A549 (cell line): ENCODE measurements at regions not wholly inside any gene's neighbourhood (a gene's known extent, or its start where the extent isn't known, plus 50 kb on each side); places are given as distances from the start of the nearest gene placed in this dataset.

Source experiments
- ATAC-seq, 2 experiments: fragments of 200-7000 bp in 1 of 2; fragments of >200 bp in 1 of 2; cut with Nextera tagmentation in 1 of 2; cut with Tn5 transposase in 1 of 2; 3 replicates each; pipeline versions ENCODE4 v1.8.0 to v1.9.1; 2018 to 2020; ENCODE audit warnings: mild to moderate bottlenecking in 1 of 2, moderate library complexity in 1 of 2
- CTCF ChIA-PET: fragments of 300-600 bp; sonication (Branson Sonifier 250); formaldehyde crosslinking; extraction: SDS; loops from one replicate; lab custom pipeline; 2021; ENCODE audit warnings: antibody characterized with exemption, inconsistent platforms; lab: Yijun Ruan, JAX
- POLR2A ChIA-PET: fragments of 350-600 bp; formaldehyde crosslinking; extraction: SDS; loops from one replicate; lab custom pipeline; 2021; ENCODE audit warnings: antibody characterized with exemption, inconsistent platforms; lab: Yijun Ruan, JAX
- DNase-seq, 2 experiments: peaks; one replicate each; pipeline versions ENCODE4 v3.0.0 to v3.0.0-alpha.2; 2011 to 2016; ENCODE audit warnings: low read depth in 1 of 2, low spot score in 1 of 2
- FAIRE-seq: peaks from 2 replicates; lab custom pipeline; 2011; peaks lifted over from hg19 to GRCh38; lab: Jason Lieb, UNC
- H3K27ac ChIP-seq, 2 experiments: fragments of >200 bp; sonication (Bioruptor Twin); formaldehyde crosslinking; 3 replicates each; pipeline ENCODE4 v1.5.1; 2016 to 2017
- H3K4me1 ChIP-seq: fragments of >200 bp; sonication (Bioruptor Twin); formaldehyde crosslinking; 3 replicates; pipeline ENCODE4 v1.6.1; 2016
- H3K4me2 ChIP-seq: fragments of >200 bp; sonication (Bioruptor Twin); formaldehyde crosslinking; 3 replicates; pipeline ENCODE4 v1.6.1; 2016
- H3K4me3 ChIP-seq: fragments of >200 bp; sonication (Bioruptor Twin); formaldehyde crosslinking; 3 replicates; pipeline ENCODE4 v1.5.1; 2016
- H3K9me3 ChIP-seq: fragments of >200 bp; sonication (Bioruptor Twin); formaldehyde crosslinking; 3 replicates; pipeline ENCODE4 v1.6.1; 2016
- BHLHE40 ChIP-seq: IDR thresholded peaks from 2 replicates; pipeline ENCODE4 v1.6.1; 2012; ENCODE audit warnings: low read depth, low read length, inconsistent platforms
- CEBPB ChIP-seq, 2 experiments: fragments of >200 bp in 1 of 2; sonication (Bioruptor Twin) in 1 of 2; formaldehyde crosslinking in 1 of 2; IDR thresholded peaks; 2 replicates each; pipeline ENCODE4 v1.6.1; 2012 to 2016
- CHD2 ChIP-seq: fragments of 150-350 bp; IDR thresholded peaks from 2 replicates; pipeline ENCODE4 v1.6.1; 2014; ENCODE audit warnings: low read length; ENCODE audit not compliant: partially characterized antibody
- EHMT2 ChIP-seq: fragments of 200-600 bp; sonication (generic); IDR thresholded peaks from 2 replicates; pipeline ENCODE4 v1.6.1; 2016; ENCODE audit warnings: antibody characterized with exemption, low read depth, mild to moderate bottlenecking, moderate library complexity
- FOSB ChIP-seq: fragments of 250-450 bp; sonication (Bioruptor Pico); IDR thresholded peaks from 2 replicates; pipeline ENCODE4 v1.5.0; 2020; ENCODE audit warnings: mild to moderate bottlenecking, moderate library complexity
- FOSL2 ChIP-seq, 2 experiments: fragments of 450-650 bp in 1 of 2; fragments of >200 bp in 1 of 2; sonication (Bioruptor Twin) in 1 of 2; formaldehyde crosslinking; IDR thresholded peaks; 2 replicates each; pipeline versions ENCODE4 v1.5.0 to v1.6.1; 2016 to 2020; ENCODE audit warnings: mild to moderate bottlenecking in 1 of 2, moderate library complexity in 1 of 2
- HDAC2 ChIP-seq: fragments of 200-600 bp; sonication (generic); IDR thresholded peaks from 2 replicates; pipeline ENCODE4 v1.6.1; 2016
- HEYL ChIP-seq: fragments of 250-450 bp; sonication (Bioruptor Pico); IDR thresholded peaks from 2 replicates; pipeline ENCODE4 v1.8.0; 2021; ENCODE audit warnings: mild to moderate bottlenecking, moderate library complexity
- JUNB ChIP-seq: fragments of >200 bp; sonication (Bioruptor Twin); formaldehyde crosslinking; IDR thresholded peaks from 2 replicates; pipeline ENCODE4 v1.6.1; 2016
- KDM5A ChIP-seq: fragments of 200-600 bp; sonication (generic); IDR thresholded peaks from 2 replicates; pipeline ENCODE4 v1.6.1; 2016; ENCODE audit warnings: antibody characterized with exemption, mild to moderate bottlenecking
- NFE2L2 ChIP-seq: fragments of 150-350 bp; conservative IDR thresholded peaks from 2 replicates; pipeline ENCODE4 v1.6.1; 2014; ENCODE audit warnings: low read length
- NPAS2 ChIP-seq: fragments of 250-450 bp; sonication (Bioruptor Pico); IDR thresholded peaks from 2 replicates; pipeline ENCODE4 v1.8.0; 2022; ENCODE audit warnings: mild to moderate bottlenecking, moderate library complexity, borderline replicate concordance
- POLR2A ChIP-seq: IDR thresholded peaks from 2 replicates; pipeline ENCODE4 v1.6.1; 2012; ENCODE audit warnings: mild to moderate bottlenecking, low read length
- POLR2AphosphoS2 ChIP-seq: conservative IDR thresholded peaks from 2 replicates; pipeline ENCODE4 v1.6.1; 2012; ENCODE audit warnings: low read length, improper control_type of control experiment, inconsistent platforms
- SMC3 ChIP-seq: fragments of >200 bp; sonication (Bioruptor Twin); formaldehyde crosslinking; IDR thresholded peaks from 3 replicates; pipeline ENCODE4 v1.6.1; 2018; ENCODE audit warnings: inconsistent platforms
- SREBF2 ChIP-seq: fragments of 450-650 bp; IDR thresholded peaks from 2 replicates; pipeline ENCODE4 v1.6.1; 2014; ENCODE audit warnings: mild to moderate bottlenecking, moderate library complexity
- ZNF302 ChIP-seq: fragments of 250-450 bp; sonication (Bioruptor Pico); IDR thresholded peaks from 2 replicates; pipeline ENCODE4 v1.9.0; 2021; ENCODE audit warnings: inconsistent platforms, mild to moderate bottlenecking, moderate library complexity
- WGBS: methylation state at CpG from one replicate; pipeline ENCODE4 v1.1.6; 2017; ENCODE audit errors: missing lambda C conversion rate; 5-methylcytosine and 5-hydroxymethylcytosine counted together
- TF ChIP-seq, protein P1 (sequence below): fragments of 150-350 bp; IDR thresholded peaks from 2 replicates; pipeline ENCODE4 v1.6.1; 2014; ENCODE audit warnings: low read depth, mild to moderate bottlenecking, low read length
- TF ChIP-seq, protein P2 (sequence below): fragments of >200 bp; sonication (Bioruptor Twin); formaldehyde crosslinking; IDR thresholded peaks from 3 replicates; pipeline ENCODE4 v1.6.1; 2016
- TF ChIP-seq, protein P3 (sequence below): fragments of 450-650 bp; IDR thresholded peaks from 2 replicates; pipeline ENCODE4 v1.6.1; 2014; ENCODE audit warnings: antibody characterized with exemption
- TF ChIP-seq, protein P4 (sequence below): fragments of >200 bp; sonication (Bioruptor Twin); formaldehyde crosslinking; IDR thresholded peaks from 3 replicates; pipeline ENCODE4 v1.5.1; 2016
- TF ChIP-seq, protein P5 (sequence below): fragments of >200 bp; sonication (Bioruptor Twin); formaldehyde crosslinking; IDR thresholded peaks from 2 replicates; pipeline ENCODE4 v1.6.1; 2016
- TF ChIP-seq, protein P6 (sequence below): fragments of 200-600 bp; sonication (generic); IDR thresholded peaks from 2 replicates; pipeline ENCODE4 v1.6.1; 2016; ENCODE audit warnings: antibody characterized with exemption, mild to moderate bottlenecking, moderate library complexity
- TF ChIP-seq, protein P7 (sequence below): fragments of 250-450 bp; sonication (Bioruptor Pico); IDR thresholded peaks from 2 replicates; pipeline ENCODE4 v1.5.0; 2021; ENCODE audit warnings: mild to moderate bottlenecking, moderate library complexity, borderline replicate concordance

DNA sequence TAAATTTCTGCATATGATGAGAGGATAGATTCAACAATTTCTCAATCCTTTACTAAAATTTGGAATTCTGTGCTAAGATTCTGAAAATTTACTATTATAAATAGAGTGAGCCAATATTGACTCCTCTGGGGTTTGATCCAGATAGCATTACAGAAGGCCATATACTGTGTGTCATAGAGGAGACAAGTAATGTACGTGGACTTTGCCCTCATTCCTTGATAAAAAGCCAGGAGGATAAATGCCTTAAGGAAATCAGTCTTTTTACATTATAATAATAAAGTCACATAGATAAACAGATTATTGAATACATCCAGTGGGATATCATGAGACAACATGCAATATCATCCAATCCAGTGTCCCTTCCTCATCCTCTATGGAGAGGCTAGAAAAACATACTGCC lies 188.0 kb upstream of the HDX start:
- ATAC-seq: no peak
- 6% methylated on average over 1 of the region's 1 CpG for WGBS
- Histone ChIP-seq H3K4me2 (no peak overlapping the region), H3K27ac (no peak overlapping the region), H3K4me1 (no peaks in the 10 kb centered on the region), H3K4me3 (no peak overlapping the region), H3K9me3 (no peaks in the 10 kb centered on the region)
- DNase-seq: no peak
- FAIRE-seq: no peak
- TF ChIP-seq NFE2L2 (no peak), SMC3 (no peak), POLR2AphosphoS2 (no peak), BHLHE40 (no peak), HEYL (CRISPR knock-in tag) (no peak), HDAC2 (no peak)
- ChIA-PET CTCF (interaction anchor here (1.1 kb wide), 1 partner anchor 11 kb away, joined by 3 read pairs; no protein-coding TSS in a partner anchor), POLR2A (no interaction called here)

DNA sequence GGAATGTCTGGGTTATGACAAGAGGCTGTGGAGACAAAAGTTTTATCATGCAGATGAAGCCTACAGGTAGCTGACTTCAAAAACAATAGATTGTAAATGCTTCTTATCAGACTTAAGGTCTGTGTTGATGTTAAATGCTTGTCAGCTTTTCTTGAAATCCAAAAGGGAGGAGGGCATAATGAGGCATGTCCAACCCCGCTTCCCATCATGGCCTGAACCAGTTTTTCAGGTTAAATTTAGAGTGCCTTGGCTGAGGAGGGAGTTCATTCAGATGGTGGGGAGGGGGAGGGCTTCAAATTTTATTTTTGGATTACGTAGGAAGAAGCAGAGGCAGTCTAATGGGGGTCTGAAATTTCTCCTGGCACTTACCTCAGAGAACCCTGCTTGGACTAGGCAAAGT lies 207.7 kb upstream of the HDX start:
- ChIA-PET CTCF (no interaction called here), POLR2A (no interaction called here)
- H3K9me3 ChIP-seq: no peaks in the 10 kb centered on the region
- H3K4me1 ChIP-seq: no peaks in the 10 kb centered on the region
- DNase-seq (no peak), ATAC-seq (no peak), FAIRE-seq (no peak)
- TF ChIP-seq NPAS2 (CRISPR knock-in tag): no peak
- TF ChIP-seq, protein P1, sequence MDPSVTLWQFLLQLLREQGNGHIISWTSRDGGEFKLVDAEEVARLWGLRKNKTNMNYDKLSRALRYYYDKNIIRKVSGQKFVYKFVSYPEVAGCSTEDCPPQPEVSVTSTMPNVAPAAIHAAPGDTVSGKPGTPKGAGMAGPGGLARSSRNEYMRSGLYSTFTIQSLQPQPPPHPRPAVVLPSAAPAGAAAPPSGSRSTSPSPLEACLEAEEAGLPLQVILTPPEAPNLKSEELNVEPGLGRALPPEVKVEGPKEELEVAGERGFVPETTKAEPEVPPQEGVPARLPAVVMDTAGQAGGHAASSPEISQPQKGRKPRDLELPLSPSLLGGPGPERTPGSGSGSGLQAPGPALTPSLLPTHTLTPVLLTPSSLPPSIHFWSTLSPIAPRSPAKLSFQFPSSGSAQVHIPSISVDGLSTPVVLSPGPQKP: no peak
- WGBS: 3% methylated on average over 2 of the region's 2 CpGs
- no peak overlapping the region for H3K27ac ChIP-seq
- no peak overlapping the region for H3K4me3 ChIP-seq
- H3K4me2 ChIP-seq: no peak overlapping the region

DNA sequence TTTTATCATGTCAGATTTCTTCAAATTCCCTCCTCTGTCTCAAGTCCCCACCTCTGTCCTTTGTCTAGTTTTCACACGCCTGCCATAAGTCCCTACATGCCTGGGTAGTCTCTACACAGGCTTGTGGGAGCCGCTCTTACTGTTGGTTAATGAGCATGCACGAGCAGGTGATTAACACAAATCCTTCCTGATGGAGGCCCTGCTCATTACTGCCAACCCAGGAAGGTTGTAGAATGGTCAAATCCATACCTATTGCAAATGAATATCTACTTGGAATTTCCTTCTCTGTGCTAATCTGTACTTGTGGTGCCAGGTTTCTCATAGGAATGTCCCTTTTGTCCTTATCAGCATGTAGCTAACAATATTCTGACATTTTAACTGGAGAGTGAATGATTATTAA lies 208.4 kb upstream of the HDX start:
- H3K4me3 ChIP-seq: no peak overlapping the region
- no peak for FAIRE-seq
- TF ChIP-seq FOSB: no peak
- TF ChIP-seq, protein P2, sequence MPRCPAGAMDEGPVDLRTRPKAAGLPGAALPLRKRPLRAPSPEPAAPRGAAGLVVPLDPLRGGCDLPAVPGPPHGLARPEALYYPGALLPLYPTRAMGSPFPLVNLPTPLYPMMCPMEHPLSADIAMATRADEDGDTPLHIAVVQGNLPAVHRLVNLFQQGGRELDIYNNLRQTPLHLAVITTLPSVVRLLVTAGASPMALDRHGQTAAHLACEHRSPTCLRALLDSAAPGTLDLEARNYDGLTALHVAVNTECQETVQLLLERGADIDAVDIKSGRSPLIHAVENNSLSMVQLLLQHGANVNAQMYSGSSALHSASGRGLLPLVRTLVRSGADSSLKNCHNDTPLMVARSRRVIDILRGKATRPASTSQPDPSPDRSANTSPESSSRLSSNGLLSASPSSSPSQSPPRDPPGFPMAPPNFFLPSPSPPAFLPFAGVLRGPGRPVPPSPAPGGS: no peak
- TF ChIP-seq CEBPB (IDR thresholded peaks at IDR 0.05): no peak
- TF ChIP-seq, protein P3, sequence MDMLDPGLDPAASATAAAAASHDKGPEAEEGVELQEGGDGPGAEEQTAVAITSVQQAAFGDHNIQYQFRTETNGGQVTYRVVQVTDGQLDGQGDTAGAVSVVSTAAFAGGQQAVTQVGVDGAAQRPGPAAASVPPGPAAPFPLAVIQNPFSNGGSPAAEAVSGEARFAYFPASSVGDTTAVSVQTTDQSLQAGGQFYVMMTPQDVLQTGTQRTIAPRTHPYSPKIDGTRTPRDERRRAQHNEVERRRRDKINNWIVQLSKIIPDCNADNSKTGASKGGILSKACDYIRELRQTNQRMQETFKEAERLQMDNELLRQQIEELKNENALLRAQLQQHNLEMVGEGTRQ: no peak
- no peak for TF ChIP-seq POLR2AphosphoS2
- TF ChIP-seq JUNB: no peak
- no peak for TF ChIP-seq SREBF2
- TF ChIP-seq, protein P4, sequence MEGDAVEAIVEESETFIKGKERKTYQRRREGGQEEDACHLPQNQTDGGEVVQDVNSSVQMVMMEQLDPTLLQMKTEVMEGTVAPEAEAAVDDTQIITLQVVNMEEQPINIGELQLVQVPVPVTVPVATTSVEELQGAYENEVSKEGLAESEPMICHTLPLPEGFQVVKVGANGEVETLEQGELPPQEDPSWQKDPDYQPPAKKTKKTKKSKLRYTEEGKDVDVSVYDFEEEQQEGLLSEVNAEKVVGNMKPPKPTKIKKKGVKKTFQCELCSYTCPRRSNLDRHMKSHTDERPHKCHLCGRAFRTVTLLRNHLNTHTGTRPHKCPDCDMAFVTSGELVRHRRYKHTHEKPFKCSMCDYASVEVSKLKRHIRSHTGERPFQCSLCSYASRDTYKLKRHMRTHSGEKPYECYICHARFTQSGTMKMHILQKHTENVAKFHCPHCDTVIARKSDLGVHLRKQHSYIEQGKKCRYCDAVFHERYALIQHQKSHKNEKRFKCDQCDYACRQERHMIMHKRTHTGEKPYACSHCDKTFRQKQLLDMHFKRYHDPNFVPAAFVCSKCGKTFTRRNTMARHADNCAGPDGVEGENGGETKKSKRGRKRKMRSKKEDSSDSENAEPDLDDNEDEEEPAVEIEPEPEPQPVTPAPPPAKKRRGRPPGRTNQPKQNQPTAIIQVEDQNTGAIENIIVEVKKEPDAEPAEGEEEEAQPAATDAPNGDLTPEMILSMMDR: no peak
- no peak for TF ChIP-seq KDM5A
- no peak for TF ChIP-seq POLR2A
- TF ChIP-seq CHD2: no peak
- no peak for TF ChIP-seq ZNF302
- TF ChIP-seq, protein P5, sequence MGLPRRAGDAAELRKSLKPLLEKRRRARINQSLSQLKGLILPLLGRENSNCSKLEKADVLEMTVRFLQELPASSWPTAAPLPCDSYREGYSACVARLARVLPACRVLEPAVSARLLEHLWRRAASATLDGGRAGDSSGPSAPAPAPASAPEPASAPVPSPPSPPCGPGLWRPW: no peak
- TF ChIP-seq EHMT2: no peak
- TF ChIP-seq, protein P6, sequence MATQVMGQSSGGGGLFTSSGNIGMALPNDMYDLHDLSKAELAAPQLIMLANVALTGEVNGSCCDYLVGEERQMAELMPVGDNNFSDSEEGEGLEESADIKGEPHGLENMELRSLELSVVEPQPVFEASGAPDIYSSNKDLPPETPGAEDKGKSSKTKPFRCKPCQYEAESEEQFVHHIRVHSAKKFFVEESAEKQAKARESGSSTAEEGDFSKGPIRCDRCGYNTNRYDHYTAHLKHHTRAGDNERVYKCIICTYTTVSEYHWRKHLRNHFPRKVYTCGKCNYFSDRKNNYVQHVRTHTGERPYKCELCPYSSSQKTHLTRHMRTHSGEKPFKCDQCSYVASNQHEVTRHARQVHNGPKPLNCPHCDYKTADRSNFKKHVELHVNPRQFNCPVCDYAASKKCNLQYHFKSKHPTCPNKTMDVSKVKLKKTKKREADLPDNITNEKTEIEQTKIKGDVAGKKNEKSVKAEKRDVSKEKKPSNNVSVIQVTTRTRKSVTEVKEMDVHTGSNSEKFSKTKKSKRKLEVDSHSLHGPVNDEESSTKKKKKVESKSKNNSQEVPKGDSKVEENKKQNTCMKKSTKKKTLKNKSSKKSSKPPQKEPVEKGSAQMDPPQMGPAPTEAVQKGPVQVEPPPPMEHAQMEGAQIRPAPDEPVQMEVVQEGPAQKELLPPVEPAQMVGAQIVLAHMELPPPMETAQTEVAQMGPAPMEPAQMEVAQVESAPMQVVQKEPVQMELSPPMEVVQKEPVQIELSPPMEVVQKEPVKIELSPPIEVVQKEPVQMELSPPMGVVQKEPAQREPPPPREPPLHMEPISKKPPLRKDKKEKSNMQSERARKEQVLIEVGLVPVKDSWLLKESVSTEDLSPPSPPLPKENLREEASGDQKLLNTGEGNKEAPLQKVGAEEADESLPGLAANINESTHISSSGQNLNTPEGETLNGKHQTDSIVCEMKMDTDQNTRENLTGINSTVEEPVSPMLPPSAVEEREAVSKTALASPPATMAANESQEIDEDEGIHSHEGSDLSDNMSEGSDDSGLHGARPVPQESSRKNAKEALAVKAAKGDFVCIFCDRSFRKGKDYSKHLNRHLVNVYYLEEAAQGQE: no peak
- TF ChIP-seq, protein P7, sequence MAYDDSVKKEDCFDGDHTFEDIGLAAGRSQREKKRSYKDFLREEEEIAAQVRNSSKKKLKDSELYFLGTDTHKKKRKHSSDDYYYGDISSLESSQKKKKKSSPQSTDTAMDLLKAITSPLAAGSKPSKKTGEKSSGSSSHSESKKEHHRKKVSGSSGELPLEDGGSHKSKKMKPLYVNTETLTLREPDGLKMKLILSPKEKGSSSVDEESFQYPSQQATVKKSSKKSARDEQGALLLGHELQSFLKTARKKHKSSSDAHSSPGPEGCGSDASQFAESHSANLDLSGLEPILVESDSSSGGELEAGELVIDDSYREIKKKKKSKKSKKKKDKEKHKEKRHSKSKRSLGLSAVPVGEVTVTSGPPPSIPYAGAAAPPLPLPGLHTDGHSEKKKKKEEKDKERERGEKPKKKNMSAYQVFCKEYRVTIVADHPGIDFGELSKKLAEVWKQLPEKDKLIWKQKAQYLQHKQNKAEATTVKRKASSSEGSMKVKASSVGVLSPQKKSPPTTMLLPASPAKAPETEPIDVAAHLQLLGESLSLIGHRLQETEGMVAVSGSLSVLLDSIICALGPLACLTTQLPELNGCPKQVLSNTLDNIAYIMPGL (CRISPR knock-in tag): no peak
- no peak for TF ChIP-seq FOSL2 (IDR thresholded peaks at IDR 0.05)
- no peak for TF ChIP-seq FOSL2 (CRISPR knock-in tag; IDR thresholded peaks at IDR 0.05)

More for the DNA sequence above, 208.4 kb upstream of the HDX start:
- no peak for ATAC-seq
- H3K4me1 ChIP-seq: no peaks in the 10 kb centered on the region
- no peaks in the 10 kb centered on the region for H3K9me3 ChIP-seq
- H3K27ac ChIP-seq: no peak overlapping the region
- H3K4me2 ChIP-seq: no peak overlapping the region
- WGBS: 0% methylated on average over 3 of the region's 3 CpGs
- no peak for DNase-seq
- ChIA-PET CTCF (no interaction called here), POLR2A (no interaction called here)
